ENCODE measurements at regions not wholly inside any gene's neighbourhood (a gene's known extent, or its start where the extent isn't known, plus 50 kb on each side); places are given as distances from the start of the nearest gene placed in this dataset.

DNA sequence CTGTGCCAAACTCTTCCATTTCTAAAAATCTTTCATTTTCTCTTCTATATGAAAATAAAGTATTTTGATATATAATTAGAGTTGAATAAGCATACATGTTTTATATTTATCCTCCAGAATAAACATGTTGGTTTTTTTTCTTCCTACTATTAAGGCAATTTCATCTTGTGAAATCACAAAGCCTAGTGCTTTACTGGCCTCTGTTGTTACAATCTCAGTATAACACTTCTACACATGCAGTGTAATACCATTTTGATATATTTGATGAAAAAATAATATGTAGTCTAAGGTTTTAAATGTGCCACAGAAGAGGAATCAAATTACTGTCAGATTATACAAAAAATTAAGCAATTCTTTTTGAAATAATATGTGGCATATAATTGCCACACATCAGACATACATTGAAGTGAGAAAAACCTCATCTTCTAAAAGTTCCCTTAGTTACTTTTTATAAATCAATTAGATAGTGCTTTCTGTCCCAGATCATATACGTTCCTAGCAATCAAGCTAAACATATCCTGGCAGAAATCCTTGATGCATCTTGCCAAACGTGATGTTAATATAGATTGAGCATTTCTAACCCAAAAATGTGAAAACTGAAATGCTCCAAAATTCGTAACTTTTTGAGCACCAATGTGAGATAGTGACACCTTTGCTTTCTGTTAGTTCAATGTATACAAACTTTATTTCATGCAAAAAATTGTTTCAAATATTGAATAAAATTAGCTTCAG lies 225.1 kb upstream of the MANEA start:
- Histone ChIP-seq H3K27ac (no peak overlapping the region), H3K36me3 (no peaks in the 10 kb centered on the region), H3K9me3 (ENCODE audit: low read depth) (no peaks in the 10 kb centered on the region), H3K27me3 (no peaks in the 10 kb centered on the region), H3K4me1 (ENCODE audit: low read depth) (no peaks in the 10 kb centered on the region), H3K4me3 (no peak overlapping the region)
- TF ChIP-seq, protein P1, sequence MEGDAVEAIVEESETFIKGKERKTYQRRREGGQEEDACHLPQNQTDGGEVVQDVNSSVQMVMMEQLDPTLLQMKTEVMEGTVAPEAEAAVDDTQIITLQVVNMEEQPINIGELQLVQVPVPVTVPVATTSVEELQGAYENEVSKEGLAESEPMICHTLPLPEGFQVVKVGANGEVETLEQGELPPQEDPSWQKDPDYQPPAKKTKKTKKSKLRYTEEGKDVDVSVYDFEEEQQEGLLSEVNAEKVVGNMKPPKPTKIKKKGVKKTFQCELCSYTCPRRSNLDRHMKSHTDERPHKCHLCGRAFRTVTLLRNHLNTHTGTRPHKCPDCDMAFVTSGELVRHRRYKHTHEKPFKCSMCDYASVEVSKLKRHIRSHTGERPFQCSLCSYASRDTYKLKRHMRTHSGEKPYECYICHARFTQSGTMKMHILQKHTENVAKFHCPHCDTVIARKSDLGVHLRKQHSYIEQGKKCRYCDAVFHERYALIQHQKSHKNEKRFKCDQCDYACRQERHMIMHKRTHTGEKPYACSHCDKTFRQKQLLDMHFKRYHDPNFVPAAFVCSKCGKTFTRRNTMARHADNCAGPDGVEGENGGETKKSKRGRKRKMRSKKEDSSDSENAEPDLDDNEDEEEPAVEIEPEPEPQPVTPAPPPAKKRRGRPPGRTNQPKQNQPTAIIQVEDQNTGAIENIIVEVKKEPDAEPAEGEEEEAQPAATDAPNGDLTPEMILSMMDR (IDR thresholded peaks at IDR 0.05; ENCODE audit: low read depth, low read length) = no peak
- DNase-seq (ENCODE audit: low read depth in 1 of 2, low spot score in 1 of 2) = no peak

DNA sequence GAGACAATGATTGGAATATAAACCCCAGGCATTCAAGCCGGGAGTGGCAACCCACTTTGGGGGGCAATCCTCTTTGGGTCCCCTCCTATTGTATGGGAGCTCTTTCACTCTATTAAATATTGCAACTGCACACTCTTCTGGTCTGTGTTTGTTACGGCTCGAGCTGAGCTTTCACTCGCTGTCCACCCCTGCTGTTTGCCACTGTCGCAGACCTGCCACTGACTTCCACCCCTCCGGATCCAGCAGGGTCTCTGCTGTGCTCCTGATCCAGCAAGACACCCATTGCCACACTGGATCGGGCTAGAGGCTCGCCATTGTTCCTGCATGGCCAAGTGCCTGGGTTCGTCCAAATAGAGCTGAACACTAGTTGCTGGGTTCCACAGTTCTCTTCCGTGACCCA lies 222.8 kb upstream of the MANEA start:
- no peaks in the 10 kb centered on the region for H3K9me3 ChIP-seq (ENCODE audit: low read depth)
- no peak for DNase-seq (ENCODE audit: low read depth in 1 of 2, low spot score in 1 of 2)
- no peaks in the 10 kb centered on the region for H3K4me1 ChIP-seq (ENCODE audit: low read depth)
- no peaks in the 10 kb centered on the region for H3K36me3 ChIP-seq
- TF ChIP-seq, protein P1 (IDR thresholded peaks at IDR 0.05; ENCODE audit: low read depth, low read length) = no peak
- H3K4me3 ChIP-seq = no peak overlapping the region
- no peaks in the 10 kb centered on the region for H3K27me3 ChIP-seq
- H3K27ac ChIP-seq = no peak overlapping the region

DNA sequence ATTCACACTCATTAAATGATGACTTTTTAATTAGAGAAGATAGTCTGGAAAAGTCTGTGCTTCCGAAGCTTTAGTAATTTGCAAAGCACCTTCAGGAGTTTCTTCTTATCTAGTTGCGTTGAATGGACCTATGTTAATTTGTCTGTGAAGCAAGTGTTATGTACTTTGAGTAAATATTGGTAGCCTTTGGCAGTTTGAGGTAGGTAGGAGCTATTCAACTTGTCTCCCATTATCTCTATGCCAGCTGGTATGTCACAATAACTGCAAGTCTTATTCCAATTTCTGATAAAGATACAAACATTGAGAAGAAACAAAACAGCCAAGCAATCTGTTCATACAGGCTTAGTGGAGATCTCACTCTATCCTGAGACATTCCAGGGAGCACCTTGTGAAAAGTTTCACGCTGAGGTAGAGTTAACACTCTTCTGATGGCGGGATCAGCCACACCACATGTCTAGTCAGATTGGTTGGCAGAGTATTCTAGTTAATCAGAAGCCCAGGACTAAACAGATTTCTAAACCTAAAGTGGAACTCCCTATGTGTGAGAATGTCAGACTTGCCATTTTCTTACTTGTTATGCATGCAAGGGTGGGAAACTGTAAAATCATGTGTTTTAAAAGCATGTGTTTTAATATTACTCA lies 219.8 kb upstream of the MANEA start:
- DNase-seq (ENCODE audit: low read depth in 1 of 2, low spot score in 1 of 2) = no peak
- no peak overlapping the region for H3K27ac ChIP-seq
- no peaks in the 10 kb centered on the region for H3K4me1 ChIP-seq (ENCODE audit: low read depth)
- H3K4me3 ChIP-seq = no peak overlapping the region
- TF ChIP-seq, protein P1 (IDR thresholded peaks at IDR 0.05; ENCODE audit: low read depth, low read length) = no peak
- no peaks in the 10 kb centered on the region for H3K36me3 ChIP-seq
- no peaks in the 10 kb centered on the region for H3K9me3 ChIP-seq (ENCODE audit: low read depth)
- H3K27me3 ChIP-seq = no peaks in the 10 kb centered on the region

DNA sequence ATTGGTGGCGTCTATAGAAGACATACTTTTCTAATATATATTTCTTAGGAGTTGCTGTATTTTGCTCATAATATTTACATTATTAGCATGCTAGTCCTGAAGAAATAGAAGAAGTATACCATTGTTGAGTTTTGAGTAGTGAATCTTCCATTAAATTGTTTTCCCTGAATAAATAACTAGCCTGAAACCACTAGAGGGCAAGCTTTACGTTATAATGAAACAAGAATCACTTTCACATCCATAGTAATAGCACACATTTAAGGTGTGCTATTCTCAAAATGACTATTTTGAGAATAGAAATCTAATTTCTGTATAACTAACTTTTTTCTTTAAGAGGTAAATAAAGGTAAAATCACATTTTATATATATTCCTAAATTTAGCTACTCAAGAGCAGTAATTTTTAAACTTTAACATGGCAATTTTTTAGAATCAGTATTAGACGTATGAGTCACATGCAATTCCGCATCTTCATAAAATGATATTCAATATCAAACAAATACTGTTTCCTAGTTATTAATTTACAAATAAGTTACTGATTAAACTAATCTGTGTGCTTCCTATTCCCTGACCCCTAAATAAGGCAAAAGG lies 213.2 kb upstream of the MANEA start:
- DNase-seq (ENCODE audit: low read depth in 1 of 2, low spot score in 1 of 2) = peak; percentile 14 to 23
- TF ChIP-seq, protein P1 (IDR thresholded peaks at IDR 0.05; ENCODE audit: low read depth, low read length) = peak; percentile 29
- no peak overlapping the region for H3K4me3 ChIP-seq
- no peaks in the 10 kb centered on the region for H3K9me3 ChIP-seq (ENCODE audit: low read depth)
- H3K4me1 ChIP-seq (ENCODE audit: low read depth) = no peaks in the 10 kb centered on the region
- H3K27me3 ChIP-seq = no peaks in the 10 kb centered on the region
- H3K27ac ChIP-seq = no peak overlapping the region
- no peaks in the 10 kb centered on the region for H3K36me3 ChIP-seq

DNA sequence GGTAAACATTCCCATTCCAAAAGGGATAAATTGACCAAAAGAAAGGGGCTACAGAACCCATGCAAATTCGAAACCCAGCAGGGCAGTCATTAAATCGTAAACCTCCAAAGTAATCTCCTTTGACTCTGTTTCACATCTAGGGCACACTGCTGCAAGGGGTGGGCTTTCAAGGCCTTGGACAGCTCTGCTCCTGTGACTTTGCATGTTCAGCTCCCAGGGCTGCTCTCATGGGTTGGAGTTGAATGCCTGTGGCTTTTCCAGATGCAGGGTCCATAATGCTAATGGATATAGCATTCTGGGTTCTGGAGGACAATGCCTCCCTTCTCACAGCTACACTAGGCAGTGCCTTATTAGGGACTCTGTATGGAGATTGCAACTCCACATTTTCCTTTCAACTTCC lies 211.9 kb upstream of the MANEA start:
- H3K4me3 ChIP-seq = no peak overlapping the region
- no peaks in the 10 kb centered on the region for H3K27me3 ChIP-seq
- no peak overlapping the region for H3K27ac ChIP-seq
- DNase-seq (ENCODE audit: low read depth in 1 of 2, low spot score in 1 of 2) = no peak
- H3K9me3 ChIP-seq (ENCODE audit: low read depth) = no peaks in the 10 kb centered on the region
- TF ChIP-seq, protein P1 (IDR thresholded peaks at IDR 0.05; ENCODE audit: low read depth, low read length) = no peak
- H3K36me3 ChIP-seq = no peaks in the 10 kb centered on the region
- no peaks in the 10 kb centered on the region for H3K4me1 ChIP-seq (ENCODE audit: low read depth)

Measured in cardiac muscle cell (in vitro differentiated cells and primary cell).